ENCODE measurements at regions not wholly inside any gene's neighbourhood (a gene's known extent, or its start where the extent isn't known, plus 50 kb on each side); places are given as distances from the start of the nearest gene placed in this dataset.

- DNase-seq: no peak
- Histone ChIP-seq H3K79me2 (ENCODE audit: insufficient read depth) (no peaks in the 10 kb centered on the region), H3K4me1 (ENCODE audit: control insufficient read depth in 1 of 2, insufficient read depth in 2 of 2, low read depth in 1 of 2, low read length in 1 of 2) (no peaks in the 10 kb centered on the region), H3K27ac (ENCODE audit: low read depth in 2 of 2, low read length in 1 of 2) (no peak overlapping the region), H3K9me3 (no peaks in the 10 kb centered on the region), H3K4me3 (ENCODE audit: low read depth in 2 of 2, low read length in 1 of 2) (no peak overlapping the region), H4K20me1 (ENCODE audit: insufficient read depth) (no peaks in the 10 kb centered on the region), H3K9ac (no peak overlapping the region), H3K27me3 (ENCODE audit: insufficient read depth) (no peaks in the 10 kb centered on the region), H3K36me3 (replicated peaks in 1 of 2; ENCODE audit: control insufficient read depth in 1 of 2, insufficient read depth in 2 of 2, low read length in 1 of 2) (no peaks in the 10 kb centered on the region), H3K9me2 (no peaks in the 10 kb centered on the region), H2AFZ (ENCODE audit: low read depth) (no peak overlapping the region), H3F3A (replicated peaks; ENCODE audit: insufficient read depth) (no peaks in the 10 kb centered on the region), H3K4me2 (no peak overlapping the region)
- ChIA-PET CTCF (no interaction called here), POLR2A (no interaction called here)
- 45% methylated on average over 4 of the region's 4 CpGs for WGBS (ENCODE audit: low lambda C conversion rate)
- TF ChIP-seq CTCF (IDR thresholded peaks at IDR 0.05) (no peak), NRF1 (IDR thresholded peaks at IDR 0.05; ENCODE audit: low read depth, low read length) (no peak), USF2 (IDR thresholded peaks at IDR 0.05; ENCODE audit: borderline replicate concordance, low read depth, low read length) (no peak), JUND (IDR thresholded peaks at IDR 0.05) (no peak), POLR2AphosphoS5 (IDR thresholded peaks at IDR 0.05; ENCODE audit: low read depth, low read length) (no peak), ELF1 (IDR thresholded peaks at IDR 0.05) (no peak), SMC3 (IDR thresholded peaks at IDR 0.05; ENCODE audit: low read depth, low read length) (no peak), FOSL2 (IDR thresholded peaks at IDR 0.05; ENCODE audit: borderline replicate concordance, low read depth) (no peak), EZH2phosphoT487 (IDR thresholded peaks at IDR 0.05; ENCODE audit: borderline replicate concordance, low read depth) (no peak), FOXJ3 (CRISPR knock-in tag; IDR thresholded peaks at IDR 0.05) (no peak), FOXM1 (IDR thresholded peaks at IDR 0.05; ENCODE audit: low read depth) (no peak), GABPA (IDR thresholded peaks at IDR 0.05; ENCODE audit: low read depth) (no peak), MXI1 (IDR thresholded peaks at IDR 0.05; ENCODE audit: low read depth, low read length) (no peak), RXRA (IDR thresholded peaks at IDR 0.05; ENCODE audit: borderline replicate concordance, low read depth) (no peak), NFIC (IDR thresholded peaks at IDR 0.05; ENCODE audit: borderline replicate concordance) (no peak), RFX5 (IDR thresholded peaks at IDR 0.05; ENCODE audit: low read length) (no peak), IRF3 (IDR thresholded peaks at IDR 0.05; ENCODE audit: low read depth, low read length) (no peak)
Observed at GRCh38 chr9:88641456-88642240, 106.7 kb downstream of the NXNL2 start.
